ENCODE measurements at regions not wholly inside any gene's neighbourhood (a gene's known extent, or its start where the extent isn't known, plus 50 kb on each side); places are given as distances from the start of the nearest gene placed in this dataset.

DNA sequence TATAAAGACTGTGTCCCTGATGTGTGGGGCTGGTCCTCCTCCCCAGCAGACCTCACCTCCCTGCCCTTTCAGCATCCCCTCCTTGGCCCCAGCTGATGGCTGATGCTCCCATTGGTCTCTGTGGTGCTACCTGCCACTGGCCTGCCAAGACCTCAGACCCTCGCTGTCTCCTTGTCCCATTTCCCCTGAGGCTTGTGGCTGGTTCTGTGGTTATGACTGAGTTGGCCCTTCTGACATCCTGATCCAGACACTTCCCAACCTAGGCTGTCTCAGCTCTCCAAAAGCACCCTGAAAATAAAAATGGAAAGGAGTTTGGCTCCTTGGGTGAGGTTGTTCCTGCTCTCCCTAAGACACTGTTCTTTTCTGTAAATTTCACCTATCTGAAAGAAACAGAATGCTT, 214.2 kb downstream of the RPS24 start:
- Histone ChIP-seq H3K36me3 (ENCODE audit: control insufficient read depth in 2 of 2, insufficient read depth in 2 of 2, low read length in 1 of 2) (no peaks in the 10 kb centered on the region), H3K27ac (ENCODE audit: low read depth in 2 of 2, low read length in 1 of 2) (no peak overlapping the region), H3K4me1 (ENCODE audit: control insufficient read depth in 2 of 2, insufficient read depth in 2 of 2, low read length in 1 of 2) (peaks cover 0 to 3% of the 10 kb centered on the region in 2 donors), H3K4me3 (ENCODE audit: low read depth in 1 of 2, low read length in 2 of 2) (no peak overlapping the region), H3K27me3 (ENCODE audit: control insufficient read depth in 1 of 2, insufficient read depth in 2 of 2, low read length in 2 of 2) (no peaks in the 10 kb centered on the region), H3K9me3 (ENCODE audit: control insufficient read depth in 2 of 2, insufficient read depth in 1 of 2, low read depth in 1 of 2, low read length in 1 of 2) (no peaks in the 10 kb centered on the region)
- 75 to 82% methylated on average over 1 of the region's 1 CpG for WGBS, 2 donors

DNA sequence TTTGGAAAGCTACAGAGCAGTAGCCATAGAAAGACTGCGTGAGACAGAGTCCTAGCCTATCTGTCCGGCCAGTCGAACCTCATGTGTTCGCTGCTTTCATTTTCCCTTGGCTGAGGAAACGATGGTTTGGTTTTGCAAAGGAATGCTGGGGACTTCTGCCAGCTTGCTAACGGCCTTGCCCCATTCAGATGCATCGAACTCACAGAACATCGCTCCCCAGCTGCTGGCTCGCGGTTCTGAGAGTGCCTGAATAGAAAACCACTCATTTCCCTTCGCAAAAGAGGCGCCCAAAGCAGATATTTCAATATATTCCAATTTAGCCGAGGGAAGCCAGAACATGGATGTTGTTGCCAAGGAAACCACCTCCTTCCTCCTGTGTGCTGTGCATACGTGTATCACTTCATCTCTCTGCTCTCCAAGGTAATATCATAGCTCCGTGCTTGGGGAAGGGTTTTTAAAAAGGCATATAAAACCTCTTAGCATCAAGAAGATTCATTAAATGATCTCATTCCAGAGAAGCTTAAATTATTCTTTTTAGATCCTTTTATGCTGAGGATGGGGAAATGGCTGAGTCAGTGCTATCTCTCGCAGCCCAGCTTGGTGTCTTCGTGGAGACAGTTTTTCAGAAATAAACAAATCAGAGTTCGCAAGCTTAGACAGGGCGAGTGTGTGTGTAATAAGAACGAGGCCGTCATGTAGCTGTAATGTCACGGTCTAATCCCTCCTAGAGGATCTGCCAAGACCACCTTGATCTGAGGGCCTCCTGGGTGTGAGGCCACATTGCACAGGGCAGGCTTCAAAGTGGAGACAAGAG, 215.2 kb downstream of the RPS24 start:
- no peaks in the 10 kb centered on the region for H3K9me3 ChIP-seq (ENCODE audit: control insufficient read depth in 2 of 2, insufficient read depth in 1 of 2, low read depth in 1 of 2, low read length in 1 of 2)
- H3K27me3 ChIP-seq (ENCODE audit: control insufficient read depth in 1 of 2, insufficient read depth in 2 of 2, low read length in 2 of 2): no peaks in the 10 kb centered on the region
- H3K36me3 ChIP-seq (ENCODE audit: control insufficient read depth in 2 of 2, insufficient read depth in 2 of 2, low read length in 1 of 2): no peaks in the 10 kb centered on the region
- H3K4me3 ChIP-seq (ENCODE audit: low read depth in 1 of 2, low read length in 2 of 2): no peak overlapping the region
- WGBS, 2 donors: 45 to 53% methylated on average over 22 of the region's 22 CpGs
- no peak overlapping the region for H3K27ac ChIP-seq (ENCODE audit: low read depth in 2 of 2, low read length in 1 of 2)
- H3K4me1 ChIP-seq (ENCODE audit: control insufficient read depth in 2 of 2, insufficient read depth in 2 of 2, low read length in 1 of 2): peaks cover 0 to 3% of the 10 kb centered on the region in 2 donors

DNA sequence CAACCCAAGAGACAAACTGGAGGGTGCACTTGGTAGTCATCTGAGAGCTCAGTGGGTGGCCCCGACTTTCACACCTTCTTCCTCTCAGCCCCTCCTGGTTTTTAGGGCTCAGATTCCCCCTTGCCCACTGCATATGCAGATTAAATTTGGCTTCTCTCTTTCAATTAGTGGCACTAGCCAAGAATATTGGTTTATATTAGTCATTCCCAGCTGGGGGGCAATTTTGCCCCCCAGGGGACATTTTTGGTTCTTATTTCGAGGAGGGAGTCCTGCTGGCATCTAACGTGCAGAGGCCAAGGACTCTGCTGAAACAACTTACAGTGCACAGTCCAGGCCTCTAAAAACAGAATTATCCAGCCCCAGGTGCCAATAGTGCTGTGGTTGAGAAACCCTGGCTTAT, 216.0 kb downstream of the RPS24 start:
- Histone ChIP-seq H3K9me3 (ENCODE audit: control insufficient read depth in 2 of 2, insufficient read depth in 1 of 2, low read depth in 1 of 2, low read length in 1 of 2) (no peaks in the 10 kb centered on the region), H3K27ac (ENCODE audit: low read depth in 2 of 2, low read length in 1 of 2) (no peak overlapping the region), H3K4me1 (ENCODE audit: control insufficient read depth in 2 of 2, insufficient read depth in 2 of 2, low read length in 1 of 2) (peaks cover 0 to 3% of the 10 kb centered on the region in 2 donors), H3K27me3 (ENCODE audit: control insufficient read depth in 1 of 2, insufficient read depth in 2 of 2, low read length in 2 of 2) (no peaks in the 10 kb centered on the region), H3K4me3 (ENCODE audit: low read depth in 1 of 2, low read length in 2 of 2) (no peak overlapping the region), H3K36me3 (ENCODE audit: control insufficient read depth in 2 of 2, insufficient read depth in 2 of 2, low read length in 1 of 2) (no peaks in the 10 kb centered on the region)
- WGBS, 2 donors: 58 to 68% methylated on average over 3 of the region's 3 CpGs

DNA sequence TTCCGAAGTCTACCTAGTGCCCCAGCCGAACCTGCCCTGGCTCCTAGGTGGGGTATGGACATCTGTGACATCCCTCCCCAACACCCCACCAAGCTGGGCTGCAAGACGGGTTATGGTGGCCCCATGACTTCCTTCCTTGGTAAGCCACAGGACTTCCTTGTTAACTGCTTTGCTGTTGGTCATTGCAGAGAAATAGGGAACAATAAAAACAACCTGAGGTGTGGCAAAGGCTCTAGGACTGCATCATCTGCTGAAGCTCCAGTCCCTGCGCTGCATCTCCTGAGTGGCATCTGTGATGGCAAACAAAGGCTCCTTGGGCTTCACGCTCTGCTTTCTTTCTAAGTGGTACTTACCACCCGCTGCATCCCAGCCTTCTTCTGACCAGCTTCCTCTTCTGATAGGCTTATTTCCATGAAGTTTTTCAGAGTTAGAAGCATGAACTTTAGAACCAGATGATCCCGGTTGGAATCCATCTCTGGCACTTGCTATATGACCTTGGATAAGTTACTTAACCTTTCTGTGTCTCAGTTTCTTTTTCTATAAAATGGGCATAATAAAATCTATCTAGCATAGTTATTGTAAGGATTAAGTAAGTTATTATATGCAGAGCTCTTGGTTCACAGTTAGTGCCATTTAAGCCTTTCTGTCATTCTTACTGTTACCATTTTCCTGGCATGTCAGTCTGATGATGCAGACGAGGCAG, 216.8 kb downstream of the RPS24 start:
- H3K9me3 ChIP-seq (ENCODE audit: control insufficient read depth in 2 of 2, insufficient read depth in 1 of 2, low read depth in 1 of 2, low read length in 1 of 2): no peaks in the 10 kb centered on the region
- 76 to 77% methylated on average over 8 of the region's 8 CpGs for WGBS, 2 donors
- no peaks in the 10 kb centered on the region for H3K36me3 ChIP-seq (ENCODE audit: control insufficient read depth in 2 of 2, insufficient read depth in 2 of 2, low read length in 1 of 2)
- H3K4me1 ChIP-seq (ENCODE audit: control insufficient read depth in 2 of 2, insufficient read depth in 2 of 2, low read length in 1 of 2): peaks cover 2 to 3% of the 10 kb centered on the region in 2 donors
- H3K27me3 ChIP-seq (ENCODE audit: control insufficient read depth in 1 of 2, insufficient read depth in 2 of 2, low read length in 2 of 2): no peaks in the 10 kb centered on the region
- H3K4me3 ChIP-seq (ENCODE audit: low read depth in 1 of 2, low read length in 2 of 2): no peak overlapping the region
- no peak overlapping the region for H3K27ac ChIP-seq (ENCODE audit: low read depth in 2 of 2, low read length in 1 of 2)

DNA sequence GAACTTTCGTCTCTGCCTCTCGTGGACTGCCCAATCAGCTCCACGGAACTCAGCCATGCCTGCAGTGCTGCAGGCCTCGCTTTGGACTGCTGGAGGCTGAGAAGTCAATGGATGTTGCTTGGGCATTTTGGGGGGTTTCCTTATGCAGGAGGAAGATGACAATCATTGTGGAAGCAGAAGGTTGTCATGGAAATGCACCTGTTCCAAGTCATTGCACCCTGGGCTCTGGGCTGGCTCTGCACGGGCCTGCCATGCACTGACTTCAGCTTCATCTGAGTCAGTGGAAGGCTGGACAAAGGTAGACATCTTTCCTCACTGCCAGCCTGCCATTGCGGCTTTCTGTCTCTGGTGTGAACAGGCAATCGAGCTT, 217.3 kb downstream of the RPS24 start:
- H3K9me3 ChIP-seq (ENCODE audit: control insufficient read depth in 2 of 2, insufficient read depth in 1 of 2, low read depth in 1 of 2, low read length in 1 of 2): no peaks in the 10 kb centered on the region
- WGBS, 2 donors: 87 to 88% methylated on average over 7 of the region's 7 CpGs
- H3K27me3 ChIP-seq (ENCODE audit: control insufficient read depth in 1 of 2, insufficient read depth in 2 of 2, low read length in 2 of 2): no peaks in the 10 kb centered on the region
- H3K4me1 ChIP-seq (ENCODE audit: control insufficient read depth in 2 of 2, insufficient read depth in 2 of 2, low read length in 1 of 2): peaks cover 3% of the 10 kb centered on the region in 2 donors
- no peaks in the 10 kb centered on the region for H3K36me3 ChIP-seq (ENCODE audit: control insufficient read depth in 2 of 2, insufficient read depth in 2 of 2, low read length in 1 of 2)
- H3K27ac ChIP-seq (ENCODE audit: low read depth in 2 of 2, low read length in 1 of 2): no peak overlapping the region
- H3K4me3 ChIP-seq (ENCODE audit: low read depth in 1 of 2, low read length in 2 of 2): no peak overlapping the region

DNA sequence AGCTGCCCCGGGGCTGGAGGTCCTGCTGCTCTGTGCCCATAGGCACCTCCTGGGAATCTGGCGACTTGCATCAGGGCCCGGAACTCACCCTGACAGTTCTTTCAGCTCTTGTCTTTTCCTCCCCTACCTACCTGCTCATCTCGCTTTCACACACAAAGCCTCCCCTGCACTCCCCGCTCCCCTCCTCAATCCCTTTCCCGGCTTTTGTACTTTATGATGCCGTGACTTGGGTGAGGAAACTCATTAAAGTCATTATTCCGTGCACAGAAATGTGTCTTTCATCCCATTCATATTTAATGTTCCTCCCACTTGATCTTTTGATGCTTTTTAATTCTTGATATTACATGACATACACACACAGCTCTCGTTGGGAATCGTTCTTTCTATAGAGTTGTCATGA, 218.6 kb downstream of the RPS24 start:
- H3K27me3 ChIP-seq (ENCODE audit: control insufficient read depth in 1 of 2, insufficient read depth in 2 of 2, low read length in 2 of 2): no peaks in the 10 kb centered on the region
- no peaks in the 10 kb centered on the region for H3K9me3 ChIP-seq (ENCODE audit: control insufficient read depth in 2 of 2, insufficient read depth in 1 of 2, low read depth in 1 of 2, low read length in 1 of 2)
- WGBS, 2 donors: 82 to 90% methylated on average over 10 of the region's 10 CpGs
- H3K4me3 ChIP-seq (ENCODE audit: low read depth in 1 of 2, low read length in 2 of 2): no peak overlapping the region
- H3K4me1 ChIP-seq (ENCODE audit: control insufficient read depth in 2 of 2, insufficient read depth in 2 of 2, low read length in 1 of 2): peaks cover 3% of the 10 kb centered on the region in 2 donors
- no peaks in the 10 kb centered on the region for H3K36me3 ChIP-seq (ENCODE audit: control insufficient read depth in 2 of 2, insufficient read depth in 2 of 2, low read length in 1 of 2)
- no peak overlapping the region for H3K27ac ChIP-seq (ENCODE audit: low read depth in 2 of 2, low read length in 1 of 2)

DNA sequence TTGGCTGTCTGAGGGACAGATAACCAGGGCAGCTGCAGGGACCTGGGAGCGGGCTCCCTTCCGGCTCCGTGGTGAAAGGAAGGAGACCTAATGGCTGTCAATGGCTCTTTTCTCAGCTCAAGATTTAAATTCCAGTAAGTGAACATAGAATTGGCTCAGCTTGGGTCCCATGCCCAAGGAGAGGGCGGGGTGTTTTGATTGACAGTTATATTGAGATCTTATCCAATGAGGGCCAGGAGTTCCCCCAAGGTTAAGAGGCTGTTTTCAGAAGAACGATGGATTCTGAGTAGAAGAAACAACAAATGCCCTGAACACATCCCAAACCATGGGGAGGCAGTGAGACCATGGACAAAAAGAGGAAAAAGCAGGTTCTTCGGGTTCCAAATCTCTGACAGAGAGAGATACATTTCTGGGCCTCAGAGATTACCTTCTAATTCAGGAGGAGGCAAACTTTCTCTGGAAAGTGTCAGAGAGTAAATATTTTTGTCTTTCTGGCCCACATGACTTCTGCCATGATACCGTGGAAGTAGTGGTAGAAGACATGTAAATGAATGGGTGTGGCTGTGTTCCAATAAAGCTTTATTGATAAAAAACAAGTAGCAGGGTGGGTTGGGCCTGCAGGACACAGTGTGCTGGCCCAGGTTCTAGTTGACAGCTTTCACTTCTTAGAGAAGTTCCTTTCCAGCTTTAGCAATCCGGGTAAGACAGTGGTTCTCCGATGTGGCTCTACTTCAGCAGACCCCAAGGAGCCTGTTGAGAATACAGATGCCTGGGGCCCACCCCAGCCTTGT, 219.6 kb downstream of the RPS24 start:
- Histone ChIP-seq H3K27me3 (ENCODE audit: control insufficient read depth in 1 of 2, insufficient read depth in 2 of 2, low read length in 2 of 2) (no peaks in the 10 kb centered on the region), H3K36me3 (ENCODE audit: control insufficient read depth in 2 of 2, insufficient read depth in 2 of 2, low read length in 1 of 2) (no peaks in the 10 kb centered on the region), H3K4me1 (ENCODE audit: control insufficient read depth in 2 of 2, insufficient read depth in 2 of 2, low read length in 1 of 2) (peaks cover 3% of the 10 kb centered on the region in 2 donors), H3K9me3 (ENCODE audit: control insufficient read depth in 2 of 2, insufficient read depth in 1 of 2, low read depth in 1 of 2, low read length in 1 of 2) (no peaks in the 10 kb centered on the region), H3K4me3 (ENCODE audit: low read depth in 1 of 2, low read length in 2 of 2) (no peak overlapping the region), H3K27ac (ENCODE audit: low read depth in 2 of 2, low read length in 1 of 2) (no peak overlapping the region)
- WGBS, 2 donors: 78 to 85% methylated on average over 9 of the region's 9 CpGs

DNA sequence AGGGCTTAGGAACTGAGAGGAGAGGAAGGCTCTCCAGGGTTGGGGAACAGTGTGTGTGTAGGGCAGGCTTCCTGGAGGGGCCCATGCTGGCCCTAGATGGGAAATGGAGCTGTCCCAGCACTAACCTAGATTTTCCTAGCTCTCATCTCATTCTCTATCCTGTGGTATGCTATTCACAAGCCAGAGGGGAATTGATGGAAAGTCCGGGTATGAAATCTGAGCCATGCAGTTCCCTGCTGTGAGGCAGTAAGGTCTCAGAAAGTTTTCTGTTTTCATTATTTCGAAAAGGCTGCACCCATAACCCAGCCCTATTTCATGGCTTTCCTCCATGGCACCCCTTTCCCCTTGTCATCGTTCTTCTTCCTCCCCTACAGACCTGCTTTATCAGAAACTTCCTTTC, 220.3 kb downstream of the RPS24 start:
- Histone ChIP-seq H3K9me3 (ENCODE audit: control insufficient read depth in 2 of 2, insufficient read depth in 1 of 2, low read depth in 1 of 2, low read length in 1 of 2) (no peaks in the 10 kb centered on the region), H3K27ac (ENCODE audit: low read depth in 2 of 2, low read length in 1 of 2) (no peak overlapping the region), H3K36me3 (ENCODE audit: control insufficient read depth in 2 of 2, insufficient read depth in 2 of 2, low read length in 1 of 2) (no peaks in the 10 kb centered on the region), H3K4me1 (ENCODE audit: control insufficient read depth in 2 of 2, insufficient read depth in 2 of 2, low read length in 1 of 2) (peaks cover 0 to 3% of the 10 kb centered on the region in 2 donors), H3K27me3 (ENCODE audit: control insufficient read depth in 1 of 2, insufficient read depth in 2 of 2, low read length in 2 of 2) (no peaks in the 10 kb centered on the region), H3K4me3 (ENCODE audit: low read depth in 1 of 2, low read length in 2 of 2) (no peak overlapping the region)
- 68 to 78% methylated on average over 3 of the region's 3 CpGs for WGBS, 2 donors

DNA sequence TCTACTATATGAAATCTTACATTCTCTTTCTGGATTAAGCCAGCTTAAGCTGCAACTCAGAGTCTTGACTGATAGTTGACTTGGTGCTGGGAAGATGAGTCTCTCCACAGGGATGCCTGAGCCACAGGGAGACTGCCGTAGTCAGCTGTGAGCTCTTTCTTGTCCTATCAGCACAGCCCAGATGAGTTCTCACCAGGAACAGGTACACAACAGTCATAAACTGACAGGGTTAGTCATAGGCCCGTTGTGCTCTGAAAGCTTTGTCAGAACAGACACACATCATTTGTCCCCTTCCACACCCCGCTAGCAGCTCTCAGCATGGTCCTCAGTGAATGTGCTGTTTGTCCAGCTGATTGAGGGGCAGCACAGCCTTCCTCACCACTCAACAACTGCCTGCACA, 221.6 kb downstream of the RPS24 start:
- WGBS, 2 donors: 74 to 83% methylated on average over 3 of the region's 3 CpGs
- Histone ChIP-seq H3K4me3 (ENCODE audit: low read depth in 1 of 2, low read length in 2 of 2) (no peak overlapping the region), H3K27ac (ENCODE audit: low read depth in 2 of 2, low read length in 1 of 2) (no peak overlapping the region), H3K4me1 (ENCODE audit: control insufficient read depth in 2 of 2, insufficient read depth in 2 of 2, low read length in 1 of 2) (peaks cover 0 to 3% of the 10 kb centered on the region in 2 donors), H3K27me3 (ENCODE audit: control insufficient read depth in 1 of 2, insufficient read depth in 2 of 2, low read length in 2 of 2) (no peaks in the 10 kb centered on the region), H3K9me3 (ENCODE audit: control insufficient read depth in 2 of 2, insufficient read depth in 1 of 2, low read depth in 1 of 2, low read length in 1 of 2) (no peaks in the 10 kb centered on the region), H3K36me3 (ENCODE audit: control insufficient read depth in 2 of 2, insufficient read depth in 2 of 2, low read length in 1 of 2) (no peaks in the 10 kb centered on the region)

Measured in esophagus (tissue), 2 donors.